ENCODE measurements at regions not wholly inside any gene's neighbourhood (a gene's known extent, or its start where the extent isn't known, plus 50 kb on each side); places are given as distances from the start of the nearest gene placed in this dataset.

DNA sequence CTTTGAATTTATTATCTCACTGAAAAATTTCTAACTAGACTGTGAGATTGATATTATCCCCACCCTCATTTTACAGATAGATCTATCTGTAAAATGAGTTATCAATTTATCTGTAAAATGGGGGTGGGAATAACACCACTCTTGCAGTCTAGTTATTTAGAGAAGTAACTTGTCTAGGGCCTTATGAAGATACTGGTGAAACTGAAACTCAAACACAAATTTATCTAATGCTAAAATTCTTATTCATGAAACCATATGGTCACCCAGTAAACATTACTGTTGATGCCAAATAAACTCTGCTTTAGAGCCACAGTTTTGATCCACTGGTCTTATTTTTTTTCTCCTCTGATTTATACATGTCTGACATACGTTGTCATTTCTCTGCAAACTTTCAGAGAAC is 52.1 kb upstream of the SMIM36 start:
- TF ChIP-seq, protein P1, sequence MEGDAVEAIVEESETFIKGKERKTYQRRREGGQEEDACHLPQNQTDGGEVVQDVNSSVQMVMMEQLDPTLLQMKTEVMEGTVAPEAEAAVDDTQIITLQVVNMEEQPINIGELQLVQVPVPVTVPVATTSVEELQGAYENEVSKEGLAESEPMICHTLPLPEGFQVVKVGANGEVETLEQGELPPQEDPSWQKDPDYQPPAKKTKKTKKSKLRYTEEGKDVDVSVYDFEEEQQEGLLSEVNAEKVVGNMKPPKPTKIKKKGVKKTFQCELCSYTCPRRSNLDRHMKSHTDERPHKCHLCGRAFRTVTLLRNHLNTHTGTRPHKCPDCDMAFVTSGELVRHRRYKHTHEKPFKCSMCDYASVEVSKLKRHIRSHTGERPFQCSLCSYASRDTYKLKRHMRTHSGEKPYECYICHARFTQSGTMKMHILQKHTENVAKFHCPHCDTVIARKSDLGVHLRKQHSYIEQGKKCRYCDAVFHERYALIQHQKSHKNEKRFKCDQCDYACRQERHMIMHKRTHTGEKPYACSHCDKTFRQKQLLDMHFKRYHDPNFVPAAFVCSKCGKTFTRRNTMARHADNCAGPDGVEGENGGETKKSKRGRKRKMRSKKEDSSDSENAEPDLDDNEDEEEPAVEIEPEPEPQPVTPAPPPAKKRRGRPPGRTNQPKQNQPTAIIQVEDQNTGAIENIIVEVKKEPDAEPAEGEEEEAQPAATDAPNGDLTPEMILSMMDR (IDR thresholded peaks at IDR 0.05) = no peak
- no peak for DNase-seq (ENCODE audit: extremely low spot score, unreplicated experiment)
- no peaks in the 10 kb centered on the region for H3K4me1 Mint-ChIP-seq (ENCODE audit: unreplicated experiment)
- H3K4me3 Mint-ChIP-seq (ENCODE audit: unreplicated experiment) = no peak overlapping the region
- H3K27ac Mint-ChIP-seq (ENCODE audit: unreplicated experiment) = no peak overlapping the region
- H3K9me3 Mint-ChIP-seq (ENCODE audit: unreplicated experiment) = no peaks in the 10 kb centered on the region
- no peaks in the 10 kb centered on the region for H3K27me3 Mint-ChIP-seq (ENCODE audit: unreplicated experiment)
- H3K36me3 Mint-ChIP-seq (ENCODE audit: unreplicated experiment) = no peaks in the 10 kb centered on the region

DNA sequence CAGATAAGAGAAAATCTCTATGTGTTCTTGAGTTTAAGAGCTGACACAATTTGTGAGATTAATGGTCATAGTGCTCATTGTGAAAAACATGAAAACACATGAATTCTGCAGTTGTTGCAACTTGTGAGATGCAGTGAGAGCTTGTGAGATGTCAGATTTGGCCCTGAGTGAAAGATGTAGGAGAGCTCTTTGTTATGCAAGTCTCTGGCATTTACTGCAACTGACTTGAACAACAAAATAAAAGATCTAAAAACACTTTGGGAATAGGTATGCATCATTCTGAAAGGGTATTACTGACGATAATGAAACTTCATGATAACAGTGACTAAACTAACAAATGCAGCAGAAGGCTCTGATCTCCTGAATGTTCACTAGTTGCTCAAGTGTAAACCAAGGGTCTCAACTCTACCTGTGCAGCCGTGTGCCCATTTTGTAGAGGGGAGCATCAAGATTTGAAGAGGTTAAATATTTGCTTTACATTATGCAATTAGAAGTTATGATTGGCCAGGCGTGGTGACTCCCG is 50.8 kb upstream of the SMIM36 start:
- TF ChIP-seq, protein P1 (IDR thresholded peaks at IDR 0.05) = no peak
- Mint-ChIP-seq H3K36me3 (ENCODE audit: unreplicated experiment) (no peaks in the 10 kb centered on the region), H3K27ac (ENCODE audit: unreplicated experiment) (no peak overlapping the region), H3K4me3 (ENCODE audit: unreplicated experiment) (no peak overlapping the region), H3K9me3 (ENCODE audit: unreplicated experiment) (no peaks in the 10 kb centered on the region), H3K27me3 (ENCODE audit: unreplicated experiment) (no peaks in the 10 kb centered on the region), H3K4me1 (ENCODE audit: unreplicated experiment) (no peaks in the 10 kb centered on the region)
- DNase-seq (ENCODE audit: extremely low spot score, unreplicated experiment) = no peak

DNA sequence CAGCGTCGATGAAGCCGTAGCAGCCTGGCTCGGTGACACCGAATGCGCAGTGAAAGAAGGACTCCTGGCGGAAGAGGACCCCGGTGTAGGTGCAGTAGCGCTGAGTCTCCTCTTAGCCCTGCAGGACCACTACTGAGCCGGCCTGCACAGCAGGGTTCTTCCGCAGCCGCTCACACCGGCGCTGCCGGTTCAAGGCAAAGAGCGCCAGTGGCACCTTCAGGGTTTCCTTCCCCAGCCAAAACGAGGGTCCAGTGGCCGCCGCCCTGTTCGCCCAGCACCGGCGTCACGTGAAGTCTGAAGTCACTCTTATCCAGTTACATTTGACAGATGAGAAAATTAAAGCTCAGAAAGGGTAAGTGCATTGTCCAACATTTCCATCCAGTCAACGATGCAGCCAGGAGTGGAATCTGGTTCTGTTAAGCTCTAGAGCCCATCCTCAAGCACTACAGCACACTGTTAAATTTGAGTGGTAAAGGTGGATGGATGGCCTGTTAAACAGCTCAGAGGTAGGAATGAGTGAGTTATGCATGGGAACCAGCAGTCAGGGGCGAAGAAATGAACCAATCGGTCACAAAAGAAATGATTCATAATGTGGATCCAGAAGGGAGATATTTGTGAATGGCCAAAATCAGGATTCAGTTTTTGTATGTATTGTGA is 50.2 kb upstream of the SMIM36 start:
- H3K27me3 Mint-ChIP-seq (ENCODE audit: unreplicated experiment) = no peaks in the 10 kb centered on the region
- DNase-seq (ENCODE audit: extremely low spot score, unreplicated experiment) = no peak
- TF ChIP-seq, protein P1 (IDR thresholded peaks at IDR 0.05) = no peak
- no peaks in the 10 kb centered on the region for H3K36me3 Mint-ChIP-seq (ENCODE audit: unreplicated experiment)
- H3K4me1 Mint-ChIP-seq (ENCODE audit: unreplicated experiment) = no peaks in the 10 kb centered on the region
- H3K4me3 Mint-ChIP-seq (ENCODE audit: unreplicated experiment) = no peak overlapping the region
- H3K9me3 Mint-ChIP-seq (ENCODE audit: unreplicated experiment) = no peaks in the 10 kb centered on the region
- H3K27ac Mint-ChIP-seq (ENCODE audit: unreplicated experiment) = no peak overlapping the region
